Hypothalamus (tissue), 51 donors: ENCODE measurements at regions not wholly inside any gene's neighbourhood (a gene's known extent, or its start where the extent isn't known, plus 50 kb on each side); places are given as distances from the start of the nearest gene placed in this dataset.

ENCODE experiments used
- DNase-seq, 51 donors: peaks; one replicate each; lab custom pipeline; 2025; lab: John Stamatoyannopoulos, UW

- no peak for DNase-seq
Observed at GRCh38 chr5:2223303-2223702, 340.6 kb upstream of the IRX4 start.

- DNase-seq: no peak
Observed at GRCh38 chr5:2222246-2222992, 339.7 kb upstream of the IRX4 start.

GRCh38 chr5:2221450-2221849 is 338.7 kb upstream of the IRX4 start:
- DNase-seq: no peak

- no peak for DNase-seq
Observed at GRCh38 chr5:2220741-2221140, 338.0 kb upstream of the IRX4 start.

GRCh38 chr5:2219149-2219776 is 336.5 kb upstream of the IRX4 start:
- no peak for DNase-seq

- DNase-seq: no peak
Observed at GRCh38 chr5:2217219-2217618, 334.5 kb upstream of the IRX4 start.

GRCh38 chr5:2214910-2215590 is 332.3 kb upstream of the IRX4 start:
- no peak for DNase-seq

GRCh38 chr5:2213121-2213730 is 330.5 kb upstream of the IRX4 start:
- no peak for DNase-seq

GRCh38 chr5:2212481-2212880 is 329.8 kb upstream of the IRX4 start:
- no peak for DNase-seq

- DNase-seq: no peak
Observed at GRCh38 chr5:2208239-2208544, 325.5 kb upstream of the IRX4 start.

GRCh38 chr5:2207416-2208238 is 324.9 kb upstream of the IRX4 start:
- peak in 21 of 51 donors; percentile 1 to 54 (median 15) for DNase-seq

GRCh38 chr5:2207109-2207399 is 324.3 kb upstream of the IRX4 start:
- no peak for DNase-seq

GRCh38 chr5:2206293-2207108 is 323.8 kb upstream of the IRX4 start:
- DNase-seq: no peak

- no peak for DNase-seq
Observed at GRCh38 chr5:2205596-2206226, 323.0 kb upstream of the IRX4 start.

GRCh38 chr5:2205185-2205585 is 322.5 kb upstream of the IRX4 start:
- no peak for DNase-seq

- DNase-seq: no peak
Observed at GRCh38 chr5:2204366-2205184, 321.9 kb upstream of the IRX4 start.

- no peak for DNase-seq
Observed at GRCh38 chr5:2203774-2204173, 321.0 kb upstream of the IRX4 start.

- no peak for DNase-seq
Observed at GRCh38 chr5:2201832-2202231, 319.1 kb upstream of the IRX4 start.

GRCh38 chr5:2201421-2201820 is 318.7 kb upstream of the IRX4 start:
- no peak for DNase-seq
